ENCODE measurements at regions not wholly inside any gene's neighbourhood (a gene's known extent, or its start where the extent isn't known, plus 50 kb on each side); places are given as distances from the start of the nearest gene placed in this dataset.

DNA sequence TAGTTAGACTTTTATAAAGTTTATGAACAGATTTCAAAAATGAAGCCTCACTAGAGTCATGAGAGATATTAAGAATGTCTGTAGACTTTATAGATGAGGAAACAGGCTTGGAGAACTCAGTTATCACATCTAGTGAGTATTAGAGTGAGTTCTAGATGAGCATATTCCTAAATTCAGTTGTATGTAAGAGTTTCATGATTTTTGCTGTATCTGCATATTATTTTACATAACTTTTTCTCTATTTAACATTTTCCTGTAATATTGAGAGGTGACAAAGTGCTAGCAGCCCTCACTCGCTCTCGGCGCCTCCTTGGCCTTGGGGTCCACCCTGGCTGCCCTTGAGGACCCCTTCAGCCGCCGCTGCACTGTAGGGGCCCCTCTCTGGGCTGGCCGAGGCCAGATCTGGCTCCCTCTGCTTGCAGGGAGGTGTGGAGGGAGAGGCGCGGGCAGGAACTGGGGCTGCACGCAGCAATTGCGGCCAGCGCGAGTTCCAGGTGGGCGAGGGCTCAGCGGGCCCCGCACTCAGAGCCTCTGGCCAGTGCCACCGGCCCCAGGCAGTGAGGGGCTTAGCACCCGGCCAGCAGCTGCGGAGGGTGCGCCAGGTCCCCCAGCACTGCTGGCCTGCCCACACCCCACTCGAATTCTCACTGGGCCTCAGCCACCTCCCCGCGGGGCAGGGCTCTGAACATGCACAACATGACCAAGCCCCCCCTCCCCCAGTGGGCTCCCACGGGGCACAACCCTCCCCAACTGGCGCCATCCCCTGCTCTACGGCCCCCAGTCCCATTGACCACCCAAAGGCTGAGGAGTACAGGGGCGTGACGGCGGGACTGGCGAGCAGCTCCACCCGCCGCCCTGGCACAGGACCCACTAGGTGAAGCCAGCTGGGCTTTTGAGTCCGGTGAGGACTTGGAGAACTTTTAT, 182.1 kb downstream of the TLE1 start:
- DNase-seq (ENCODE audit: insufficient read length, low spot score) = no peak
- TF ChIP-seq POLR2A (IDR thresholded peaks at IDR 0.05; ENCODE audit: low read depth, low read length) = no peak
- FAIRE-seq = no peak

DNA sequence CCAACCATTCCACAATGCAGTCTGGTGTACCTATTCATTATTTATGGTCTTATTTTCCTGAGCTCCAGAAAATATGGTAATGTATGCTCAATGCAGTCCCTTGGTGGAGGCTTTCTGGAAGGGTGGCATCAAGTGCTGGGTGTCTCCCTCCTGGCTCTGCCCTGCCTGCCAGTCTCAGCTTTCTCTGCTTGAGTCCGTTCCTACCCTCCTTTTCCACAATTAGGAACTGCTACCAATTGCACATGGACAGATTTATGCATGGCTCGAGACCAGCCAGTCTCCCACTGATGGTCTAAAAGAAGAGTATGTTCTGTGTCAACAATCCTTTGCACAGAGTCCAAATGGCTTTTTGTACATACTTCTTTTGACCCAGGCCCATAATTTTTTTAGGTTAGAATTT, 189.8 kb downstream of the TLE1 start:
- DNase-seq (ENCODE audit: insufficient read length, low spot score) = no peak
- TF ChIP-seq POLR2A (IDR thresholded peaks at IDR 0.05; ENCODE audit: low read depth, low read length) = no peak
- FAIRE-seq = no peak

DNA sequence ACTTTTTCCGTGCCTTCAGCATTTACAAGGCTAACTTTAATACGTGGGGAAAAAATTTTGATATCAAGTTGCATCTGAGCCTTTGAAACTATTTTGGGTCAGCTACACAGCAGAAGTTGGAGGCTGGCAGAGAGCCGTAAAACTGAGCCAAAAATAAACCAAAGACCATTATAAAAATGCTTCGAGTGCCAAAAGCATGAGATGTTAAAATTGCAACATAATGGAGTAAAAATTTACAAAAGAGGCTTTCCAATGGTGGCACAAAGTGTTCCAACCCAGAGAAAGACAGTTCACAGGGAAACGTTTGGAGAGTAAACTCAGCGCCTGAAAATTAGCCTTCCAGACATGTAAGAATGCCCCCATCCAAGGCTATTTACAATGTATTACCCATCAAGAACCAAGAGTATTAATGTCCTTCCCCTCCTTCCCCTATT, 190.3 kb downstream of the TLE1 start:
- FAIRE-seq (peak; percentile 6), DNase-seq (ENCODE audit: insufficient read length, low spot score) (no peak)
- no peak for TF ChIP-seq POLR2A (IDR thresholded peaks at IDR 0.05; ENCODE audit: low read depth, low read length)

DNA sequence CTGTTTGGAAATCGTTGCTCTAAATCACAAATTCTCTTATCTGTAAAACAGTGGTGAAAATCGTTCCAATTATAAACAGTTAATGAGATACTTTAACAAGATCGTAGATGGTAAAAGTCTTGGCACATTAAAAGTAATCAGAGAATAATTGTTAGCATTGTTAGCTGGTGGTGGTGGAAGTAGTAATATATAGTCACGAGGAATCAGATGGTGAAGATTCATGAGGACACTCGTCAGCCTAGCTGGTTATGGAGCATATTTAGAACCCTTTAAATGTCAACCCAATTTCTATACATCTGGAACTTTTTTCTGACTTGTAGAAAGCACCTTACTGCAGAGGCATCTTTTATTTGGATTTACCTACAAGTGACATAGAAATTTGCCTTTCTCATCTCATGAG, 190.8 kb downstream of the TLE1 start:
- FAIRE-seq = no peak
- DNase-seq (ENCODE audit: insufficient read length, low spot score) = no peak
- TF ChIP-seq POLR2A (IDR thresholded peaks at IDR 0.05; ENCODE audit: low read depth, low read length) = no peak

DNA sequence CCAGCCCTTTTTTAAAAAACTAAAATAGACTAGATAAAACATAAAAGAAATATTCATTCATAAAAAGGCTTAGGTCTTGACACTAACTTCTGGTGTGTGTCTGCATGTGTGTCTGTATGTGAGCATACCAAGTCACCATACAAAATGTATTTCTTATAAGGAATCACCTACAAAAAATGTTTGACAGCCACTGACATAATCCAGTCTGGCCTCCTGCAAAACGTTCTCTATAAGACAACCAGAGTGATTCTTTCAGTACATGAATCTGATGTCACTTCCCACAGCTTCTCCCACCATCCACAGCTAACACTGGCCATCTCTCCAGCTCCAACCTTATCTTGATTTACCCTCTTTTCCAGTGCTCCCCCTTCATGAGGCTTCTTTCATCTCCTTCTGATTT, 192.3 kb downstream of the TLE1 start:
- DNase-seq (ENCODE audit: insufficient read length, low spot score) = no peak
- FAIRE-seq = no peak
- TF ChIP-seq POLR2A (IDR thresholded peaks at IDR 0.05; ENCODE audit: low read depth, low read length) = no peak

DNA sequence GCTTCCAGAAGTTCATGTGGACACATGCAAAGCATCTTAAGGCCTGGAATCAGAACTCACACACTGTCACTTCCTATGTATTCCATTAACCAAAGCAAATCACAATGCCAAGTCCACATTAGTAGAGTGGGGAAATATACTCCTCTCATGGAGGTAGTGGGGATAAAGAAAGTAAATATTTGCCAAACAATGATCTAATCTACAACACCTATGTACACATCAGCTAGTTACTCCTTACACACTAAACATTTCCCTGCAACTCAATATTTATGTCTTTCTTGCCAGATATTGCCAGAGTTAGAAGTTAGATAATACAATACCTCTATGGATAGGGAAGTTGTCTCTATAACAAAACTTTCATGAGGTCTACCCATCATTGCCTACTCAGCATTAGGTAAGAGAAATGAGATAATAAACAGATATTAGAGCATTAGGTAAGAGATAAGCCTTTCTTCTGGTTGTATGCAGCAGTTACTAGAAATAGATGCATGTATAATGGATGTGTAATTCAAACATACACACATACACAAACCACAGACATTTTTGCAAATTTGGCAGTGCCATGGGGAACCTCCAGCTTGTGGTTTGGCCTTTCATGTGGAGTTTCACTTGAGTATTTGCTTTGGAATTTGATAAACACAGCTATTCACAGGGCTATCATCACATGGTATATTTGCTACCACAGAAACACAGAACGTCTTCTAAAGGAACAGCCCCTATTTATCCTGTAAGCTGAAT, 196.5 kb downstream of the TLE1 start:
- TF ChIP-seq POLR2A (IDR thresholded peaks at IDR 0.05; ENCODE audit: low read depth, low read length) = no peak
- peak; percentile 98 for FAIRE-seq

DNA sequence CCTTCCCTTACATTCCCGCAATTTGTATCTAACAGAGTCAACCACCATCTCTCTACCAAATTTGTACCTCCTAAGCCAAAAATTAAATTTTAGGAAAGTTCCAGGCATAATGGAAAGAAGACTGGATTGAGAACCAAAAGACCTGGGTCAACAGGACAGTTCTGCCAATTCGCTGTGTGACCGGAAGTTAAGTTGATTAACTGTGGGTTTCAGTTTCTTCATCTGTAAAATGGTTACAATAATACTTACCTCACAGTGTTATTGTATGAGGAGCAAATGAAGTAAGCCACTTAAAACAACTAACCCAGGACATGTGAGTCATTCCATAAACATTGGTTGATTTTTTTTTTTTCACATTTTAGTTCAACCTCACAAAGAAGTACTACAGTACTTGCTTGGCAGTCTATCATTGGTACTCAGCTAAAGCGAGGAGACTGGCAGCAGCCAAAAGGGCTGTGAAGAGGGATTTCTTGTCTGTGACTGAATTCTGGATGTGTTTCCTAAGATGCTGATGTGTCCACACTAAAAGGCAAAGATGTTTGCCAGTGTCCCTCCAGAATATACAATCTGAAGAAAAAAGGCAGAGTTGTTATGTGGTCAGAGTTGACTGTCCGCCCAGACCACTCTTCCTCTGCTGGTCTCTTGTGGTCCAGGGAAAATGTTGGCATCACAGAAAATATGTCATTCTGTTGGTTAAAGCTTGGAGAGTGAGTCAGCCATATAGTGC, 198.6 kb downstream of the TLE1 start:
- TF ChIP-seq POLR2A (IDR thresholded peaks at IDR 0.05; ENCODE audit: low read depth, low read length) = no peak
- DNase-seq (ENCODE audit: insufficient read length, low spot score) (peak; percentile 57), FAIRE-seq (peak; percentile 91)

More for the DNA sequence above, 196.5 kb downstream of the TLE1 start:
- peak; percentile 72 for DNase-seq (ENCODE audit: insufficient read length, low spot score)

DNA sequence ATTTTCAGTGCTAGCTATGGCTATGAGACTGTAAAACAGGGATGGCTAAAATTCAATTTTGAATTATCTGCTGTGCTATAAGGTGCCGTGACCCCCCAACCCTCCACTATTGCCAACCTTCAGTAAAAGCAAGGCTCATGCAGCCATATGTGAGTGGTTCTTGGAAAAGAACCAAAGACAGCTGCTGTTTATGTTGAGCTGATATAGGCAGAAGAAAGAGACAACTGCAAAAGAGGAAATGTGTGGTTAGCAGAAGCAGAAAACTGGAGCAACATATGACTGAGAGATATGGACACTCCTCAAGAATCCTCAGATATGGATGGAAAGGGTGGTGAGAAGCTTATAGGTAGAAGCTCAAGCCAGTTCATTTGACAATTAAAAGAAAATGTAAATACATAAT, 200.3 kb downstream of the TLE1 start:
- DNase-seq (ENCODE audit: insufficient read length, low spot score) = no peak
- FAIRE-seq = no peak
- TF ChIP-seq POLR2A (IDR thresholded peaks at IDR 0.05; ENCODE audit: low read depth, low read length) = no peak

DNA sequence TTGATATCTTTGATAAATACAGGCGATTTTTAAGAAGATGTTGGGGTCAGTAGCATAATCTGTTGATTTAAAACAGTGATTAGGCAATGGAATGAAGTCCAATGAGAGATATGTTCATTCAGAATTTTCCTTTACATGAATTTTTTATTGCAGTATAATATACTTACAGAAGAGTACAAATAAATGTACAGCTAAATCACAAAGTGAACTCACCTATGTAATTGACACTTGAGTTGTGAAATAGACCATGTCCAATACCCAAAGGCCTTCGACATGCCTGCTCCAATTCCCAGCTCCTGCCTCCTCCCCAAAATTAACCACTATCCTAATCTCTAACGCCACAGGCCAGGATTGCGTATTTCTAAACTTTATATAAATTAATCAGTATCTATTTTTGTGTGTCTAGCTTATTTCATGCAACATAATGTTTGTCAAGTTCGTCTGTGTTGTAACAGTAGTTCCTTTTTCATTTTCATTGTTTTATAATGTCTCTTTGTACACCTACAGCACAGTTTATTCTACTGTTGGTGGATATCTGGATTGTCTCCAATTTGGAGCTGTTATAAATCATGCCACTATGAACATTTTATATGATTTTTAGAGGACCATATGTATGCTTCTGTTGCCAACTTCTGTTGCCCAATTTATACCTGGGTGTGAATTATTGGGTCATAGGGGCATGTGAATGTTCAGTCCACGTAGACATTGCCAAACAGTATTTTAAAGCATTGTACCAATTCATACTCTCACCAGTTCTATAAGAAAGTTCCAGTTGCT, 208.3 kb downstream of the TLE1 start:
- FAIRE-seq (peak; percentile 75), DNase-seq (ENCODE audit: insufficient read length, low spot score) (no peak)
- TF ChIP-seq POLR2A (IDR thresholded peaks at IDR 0.05; ENCODE audit: low read depth, low read length) = no peak

DNA sequence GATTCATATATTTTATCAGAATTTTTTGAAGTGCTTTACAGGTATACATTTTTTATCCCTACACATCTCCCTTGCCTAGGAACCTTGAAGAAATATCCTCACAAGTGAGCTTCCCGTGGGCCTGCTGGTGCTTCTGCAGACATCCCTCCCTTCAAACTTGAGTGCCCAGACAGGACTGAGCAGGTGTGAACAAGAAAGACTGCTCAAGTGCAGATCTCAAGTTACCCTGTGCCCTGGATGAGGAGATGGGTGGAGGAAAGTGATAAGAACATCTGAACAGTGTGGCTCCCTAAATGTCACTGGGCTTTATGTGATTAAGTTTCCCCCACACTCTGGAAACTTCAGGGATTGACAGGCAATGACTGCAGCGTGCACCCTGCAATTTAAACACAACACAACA, 209.8 kb downstream of the TLE1 start:
- peak; percentile 53 for FAIRE-seq
- no peak for TF ChIP-seq POLR2A (IDR thresholded peaks at IDR 0.05; ENCODE audit: low read depth, low read length)
- DNase-seq (ENCODE audit: insufficient read length, low spot score) = no peak

DNA sequence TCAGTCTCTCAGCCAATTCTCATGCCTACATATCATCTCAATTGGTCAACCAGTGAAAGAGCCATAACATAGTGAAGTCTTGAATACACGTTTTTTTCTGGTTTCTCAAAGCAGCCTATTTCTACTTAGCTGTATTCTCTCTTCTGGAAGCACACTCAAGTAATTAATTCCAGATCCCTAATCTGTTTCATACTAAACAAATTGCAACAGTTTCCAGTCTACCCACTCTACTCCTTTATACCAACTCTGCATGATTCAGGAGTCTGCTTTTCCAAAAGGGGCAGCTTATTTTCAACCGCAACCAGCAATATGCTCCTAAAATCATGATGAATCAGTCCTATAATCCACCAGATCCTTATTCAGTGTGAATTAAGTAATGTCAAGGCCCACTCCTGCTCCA, 211.7 kb downstream of the TLE1 start:
- FAIRE-seq (peak; percentile 66), DNase-seq (ENCODE audit: insufficient read length, low spot score) (no peak)
- TF ChIP-seq POLR2A (IDR thresholded peaks at IDR 0.05; ENCODE audit: low read depth, low read length) = no peak

DNA sequence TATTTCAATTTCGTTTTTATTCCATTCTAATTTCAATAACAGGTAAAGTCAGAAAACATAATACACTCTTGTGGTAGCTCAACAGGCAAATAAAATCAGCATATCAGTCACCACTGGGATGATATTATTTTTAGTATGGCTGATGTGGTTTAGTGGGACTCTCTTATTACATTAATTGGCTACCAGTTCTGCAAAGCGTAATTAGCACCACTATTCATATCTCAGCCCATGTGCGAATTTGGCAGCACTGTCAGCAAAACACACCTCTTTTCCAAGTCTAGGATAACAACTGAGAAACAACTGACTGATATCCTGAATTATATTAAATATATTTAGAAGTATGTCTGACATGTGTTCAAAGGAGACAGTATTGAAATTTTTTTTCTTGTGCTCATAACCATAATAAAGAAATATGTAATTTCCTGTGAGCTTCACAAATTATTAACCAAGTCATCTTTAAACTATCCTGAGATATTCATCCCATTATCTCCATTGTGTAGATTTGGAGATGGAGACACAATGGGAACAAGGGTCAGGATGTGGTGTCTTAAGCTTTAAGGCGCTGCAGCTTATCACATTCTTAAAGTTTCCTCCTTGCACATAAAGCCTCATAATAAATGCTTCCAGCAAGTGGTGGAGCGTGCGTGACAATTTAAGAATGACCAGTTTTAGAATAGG, 212.4 kb downstream of the TLE1 start:
- TF ChIP-seq POLR2A (IDR thresholded peaks at IDR 0.05; ENCODE audit: low read depth, low read length) = no peak
- peak; percentile 23 for FAIRE-seq
- no peak for DNase-seq (ENCODE audit: insufficient read length, low spot score)

DNA sequence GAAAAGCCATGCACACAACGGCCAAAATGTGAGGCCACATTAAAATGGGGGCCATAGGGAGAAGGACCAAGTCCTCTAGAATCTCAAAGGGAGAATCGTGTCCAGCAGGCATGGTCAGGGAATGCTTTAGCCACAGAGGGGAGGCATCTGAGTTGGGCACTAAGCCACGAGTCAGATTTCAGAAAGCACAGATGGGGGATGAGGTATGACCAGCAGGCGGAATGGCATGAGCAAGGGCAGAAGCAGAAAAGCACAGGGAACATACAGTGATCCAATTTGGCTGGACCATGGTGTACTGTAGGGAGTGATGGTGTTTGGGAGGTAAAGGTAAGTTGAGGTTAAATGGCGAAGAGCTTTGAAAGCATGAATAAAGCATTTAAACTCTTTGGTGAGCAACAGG, 214.6 kb downstream of the TLE1 start:
- no peak for DNase-seq (ENCODE audit: insufficient read length, low spot score)
- TF ChIP-seq POLR2A (IDR thresholded peaks at IDR 0.05; ENCODE audit: low read depth, low read length) = no peak
- FAIRE-seq = peak; percentile 53

Measured in H54 (cell line).